CD4-positive, alpha-beta T cell treated with Interleukin-10 for 1 hour (primary cell): ENCODE measurements at regions not wholly inside any gene's neighbourhood (a gene's known extent, or its start where the extent isn't known, plus 50 kb on each side); places are given as distances from the start of the nearest gene placed in this dataset.

Experiments
- DNase-seq: peaks from one replicate; pipeline ENCODE4 v3.0.0-alpha.2; 2020

DNA sequence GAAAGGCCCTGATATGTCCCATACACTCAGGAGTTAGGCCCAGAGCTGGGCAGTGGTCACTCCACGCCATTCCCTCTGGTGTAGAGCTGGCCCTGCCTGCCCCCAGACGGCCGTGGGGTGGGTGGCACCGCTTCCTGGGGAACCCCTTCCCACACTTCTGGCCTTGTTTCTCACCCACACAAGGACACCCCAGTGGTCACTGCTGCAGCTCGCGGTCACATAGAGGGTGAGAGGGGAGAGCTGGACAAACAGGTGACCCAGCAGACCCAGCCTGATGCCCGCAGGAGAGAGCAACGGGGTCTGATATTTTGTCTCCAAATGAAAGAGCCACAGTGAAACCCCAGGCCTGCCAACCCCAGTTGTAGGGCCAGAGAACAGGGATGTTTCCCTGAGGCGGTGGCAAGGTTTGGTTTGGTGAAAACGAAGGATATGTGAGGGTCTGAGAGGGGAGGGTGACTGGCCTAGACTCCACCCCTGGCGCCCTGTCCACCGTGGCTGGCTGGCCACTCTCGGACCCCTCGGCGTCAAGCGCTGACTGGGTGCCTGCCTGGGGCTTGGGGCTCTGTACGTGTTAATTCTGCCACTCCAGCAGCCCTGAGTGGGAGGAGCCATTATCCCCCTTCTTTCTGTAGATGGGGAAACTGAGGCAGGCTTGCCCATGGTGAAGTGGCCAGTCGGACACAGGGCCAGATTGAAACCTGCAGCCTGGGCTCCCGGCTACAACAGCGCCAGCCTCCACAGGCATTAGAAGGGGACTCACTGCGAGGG, 71.0 kb upstream of the PPARA start:
- DNase-seq: no peak

DNA sequence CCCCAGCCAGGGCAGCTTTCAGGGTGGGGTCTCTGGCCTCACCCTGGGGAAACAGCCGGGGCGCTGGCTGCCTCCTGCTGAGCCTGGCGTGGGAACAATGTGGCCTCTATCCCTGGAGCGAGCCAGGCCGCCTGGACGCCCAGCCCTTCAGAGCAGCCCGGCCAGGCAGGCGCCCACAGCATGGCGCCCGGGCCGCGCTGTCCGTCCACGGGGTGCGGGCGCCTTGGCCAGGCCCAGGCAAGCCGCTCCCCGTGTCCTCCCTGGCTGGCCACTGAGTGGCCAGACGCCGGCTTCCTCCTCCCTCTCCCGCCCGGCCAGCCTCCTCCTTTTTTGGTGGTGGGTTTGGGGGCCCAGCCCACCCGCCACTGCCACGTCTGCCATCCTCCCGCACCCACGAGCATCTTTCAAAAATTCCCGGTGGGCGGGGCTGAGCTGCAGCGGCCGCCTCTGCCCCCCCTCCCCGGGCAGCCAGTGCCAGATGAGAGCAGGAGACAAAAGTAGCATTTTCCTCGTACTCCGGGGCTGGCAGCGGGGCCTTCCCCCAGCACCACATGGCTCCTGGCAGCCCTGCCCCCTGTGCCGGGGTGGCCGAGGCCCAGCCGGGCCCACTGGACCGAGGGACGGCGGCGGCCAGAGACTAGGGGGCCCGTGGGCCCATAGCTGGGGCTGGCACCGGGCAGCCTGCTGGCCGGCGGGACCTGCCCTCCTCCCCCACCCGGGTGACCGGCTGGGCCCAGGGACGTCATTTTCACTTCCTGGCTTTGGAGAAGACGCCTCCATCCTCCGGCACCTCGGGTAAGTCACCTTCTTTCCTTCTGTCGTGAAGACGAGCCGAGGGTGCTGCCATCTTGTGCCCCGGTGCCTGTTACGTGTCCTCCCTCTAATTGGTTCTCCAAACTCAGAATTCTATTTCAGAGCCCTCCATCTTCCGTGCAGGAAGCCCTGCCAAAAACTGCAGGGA, 70.2 kb upstream of the PPARA start:
- DNase-seq: no peak

DNA sequence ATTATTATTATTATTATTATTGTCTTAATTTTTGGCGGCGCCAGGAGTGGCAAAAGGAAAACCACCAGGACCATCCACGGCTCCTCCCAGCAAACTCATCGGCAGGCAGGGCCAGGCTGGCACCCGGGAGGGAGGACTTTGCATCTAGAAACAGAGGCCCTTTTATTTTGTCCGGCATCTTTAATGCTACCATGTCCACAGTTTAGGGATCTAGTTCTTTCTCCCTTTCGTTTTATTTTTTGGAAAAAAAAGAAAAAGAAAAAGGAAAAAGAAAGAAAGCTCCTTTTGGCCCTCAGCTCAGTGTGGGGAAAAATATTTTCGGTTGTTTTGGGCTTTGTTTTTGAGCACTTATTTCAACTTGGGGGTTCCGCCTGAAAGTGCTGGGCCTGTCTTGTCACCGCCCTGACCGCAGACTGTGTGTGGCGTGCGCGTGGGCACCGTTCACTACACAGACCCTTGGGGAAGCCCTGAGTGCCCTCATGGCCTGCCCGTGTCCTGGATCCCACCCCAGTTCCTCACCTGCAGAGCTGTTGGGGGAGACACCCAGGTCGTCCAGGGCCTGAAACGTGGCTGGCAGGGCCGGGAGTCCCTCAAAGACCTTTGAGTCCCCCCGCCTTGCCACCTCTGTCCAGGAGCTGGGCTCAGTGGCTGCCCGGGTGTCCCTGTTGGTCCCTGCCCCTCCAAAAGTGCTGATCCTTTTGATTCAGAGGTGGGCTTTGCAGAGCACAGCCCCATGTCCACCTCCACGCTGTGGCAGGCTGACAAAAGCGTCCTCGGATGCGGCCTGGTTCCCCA, 69.1 kb upstream of the PPARA start:
- DNase-seq: no peak

DNA sequence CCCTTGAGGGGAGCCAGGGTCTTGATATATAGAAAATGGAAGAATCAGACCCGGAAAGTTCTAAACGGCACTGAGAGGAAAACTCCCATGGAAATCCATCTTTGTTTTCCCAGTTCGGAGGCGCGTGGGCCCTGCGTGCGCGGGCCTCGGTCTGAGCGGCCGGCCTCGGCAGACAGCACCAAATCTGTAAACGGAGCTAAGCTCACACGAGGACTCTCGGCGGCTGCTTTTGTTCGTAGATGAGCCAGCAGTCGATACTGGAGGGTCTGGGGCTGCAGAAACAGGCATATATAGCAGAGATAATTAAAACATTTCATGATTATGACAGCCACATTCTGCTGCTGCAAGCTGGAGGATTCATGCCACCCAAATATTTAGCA, 68.5 kb upstream of the PPARA start:
- DNase-seq: no peak

DNA sequence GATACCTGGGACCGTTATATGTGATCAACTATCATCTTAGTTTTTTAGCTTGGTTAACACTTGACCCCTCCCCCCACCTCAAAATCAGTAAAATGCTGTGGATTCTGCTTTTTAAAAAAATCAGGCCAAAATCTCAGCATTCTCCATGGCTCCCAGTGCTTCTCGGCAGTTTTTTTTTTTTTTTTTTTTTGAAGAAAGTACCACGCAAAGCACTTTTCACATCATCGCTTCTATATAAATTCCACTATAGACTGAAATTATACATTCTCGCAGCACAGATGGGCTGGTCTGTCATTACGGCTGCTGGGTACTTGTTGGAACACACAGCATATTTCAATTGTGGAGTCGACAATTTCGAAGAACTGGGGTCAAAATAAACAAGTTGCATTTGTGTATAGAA, 67.7 kb upstream of the PPARA start:
- no peak for DNase-seq

- no peak for DNase-seq
Observed at GRCh38 chr22:46083383-46084350, 66.7 kb upstream of the PPARA start.

DNA sequence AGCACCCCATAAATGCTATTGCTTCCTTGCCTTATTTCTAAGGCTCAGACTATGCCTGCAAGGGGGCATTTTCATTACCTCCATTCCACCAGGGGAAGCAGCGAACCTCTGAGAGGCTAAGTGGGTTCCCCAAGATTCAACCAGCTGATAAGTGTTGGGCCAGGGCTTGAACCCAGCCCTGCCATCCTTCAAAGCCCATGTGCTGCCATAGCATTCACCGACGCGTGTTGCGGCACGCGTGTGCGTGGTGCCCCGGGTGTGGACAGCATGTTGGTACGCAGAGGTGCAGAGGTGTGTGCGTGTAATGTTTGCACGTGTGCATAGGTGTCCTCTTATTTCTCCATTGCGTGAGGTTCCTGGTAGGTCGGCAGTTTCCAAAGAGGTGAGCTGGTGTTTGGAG, 66.0 kb upstream of the PPARA start:
- DNase-seq: no peak

DNA sequence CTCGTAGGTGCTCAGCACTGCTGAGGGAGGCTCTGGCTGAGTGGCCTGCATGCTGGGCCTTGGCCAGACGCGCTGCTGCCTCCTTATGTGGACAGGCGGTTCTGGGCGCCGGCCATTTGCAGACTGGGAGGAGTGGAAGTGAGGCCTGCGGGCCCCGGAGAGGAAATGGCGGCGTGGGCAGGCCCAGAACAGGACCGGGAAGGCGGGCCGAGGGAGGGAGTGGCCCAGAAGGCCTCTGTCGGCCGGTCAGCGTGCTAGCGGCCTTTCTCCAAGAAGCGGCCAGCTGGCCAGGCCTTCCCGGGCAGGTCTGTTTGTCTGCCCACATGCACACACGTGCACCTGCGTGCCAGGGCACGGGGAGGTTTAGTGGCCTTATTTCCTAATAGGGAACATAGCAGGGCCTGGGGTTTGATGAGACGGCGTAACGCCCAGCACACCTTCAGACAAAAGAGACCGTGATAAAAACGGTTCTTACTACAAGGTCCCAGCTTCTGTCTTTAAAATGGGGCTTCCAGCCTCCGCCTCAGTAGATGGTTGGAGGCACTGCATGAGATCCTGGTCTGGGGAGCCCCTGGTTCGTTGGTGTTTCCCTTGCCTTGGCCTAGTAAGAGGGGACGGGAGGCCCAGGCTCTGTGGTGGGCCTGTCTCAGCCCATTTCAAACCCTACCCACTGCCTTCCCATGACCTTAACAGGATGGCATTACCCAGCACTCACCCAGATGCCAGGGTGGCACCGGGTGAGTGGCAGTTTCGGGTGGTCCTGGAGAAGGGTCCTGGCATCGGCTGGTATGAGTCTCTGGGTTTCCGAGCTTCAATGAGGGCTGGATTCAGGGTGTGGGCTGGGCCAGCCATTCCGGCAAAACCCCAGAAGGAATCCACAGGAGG, 65.1 kb upstream of the PPARA start:
- DNase-seq: no peak

GRCh38 chr22:46085828-46086576, 64.3 kb upstream of the PPARA start:
- no peak for DNase-seq

DNA sequence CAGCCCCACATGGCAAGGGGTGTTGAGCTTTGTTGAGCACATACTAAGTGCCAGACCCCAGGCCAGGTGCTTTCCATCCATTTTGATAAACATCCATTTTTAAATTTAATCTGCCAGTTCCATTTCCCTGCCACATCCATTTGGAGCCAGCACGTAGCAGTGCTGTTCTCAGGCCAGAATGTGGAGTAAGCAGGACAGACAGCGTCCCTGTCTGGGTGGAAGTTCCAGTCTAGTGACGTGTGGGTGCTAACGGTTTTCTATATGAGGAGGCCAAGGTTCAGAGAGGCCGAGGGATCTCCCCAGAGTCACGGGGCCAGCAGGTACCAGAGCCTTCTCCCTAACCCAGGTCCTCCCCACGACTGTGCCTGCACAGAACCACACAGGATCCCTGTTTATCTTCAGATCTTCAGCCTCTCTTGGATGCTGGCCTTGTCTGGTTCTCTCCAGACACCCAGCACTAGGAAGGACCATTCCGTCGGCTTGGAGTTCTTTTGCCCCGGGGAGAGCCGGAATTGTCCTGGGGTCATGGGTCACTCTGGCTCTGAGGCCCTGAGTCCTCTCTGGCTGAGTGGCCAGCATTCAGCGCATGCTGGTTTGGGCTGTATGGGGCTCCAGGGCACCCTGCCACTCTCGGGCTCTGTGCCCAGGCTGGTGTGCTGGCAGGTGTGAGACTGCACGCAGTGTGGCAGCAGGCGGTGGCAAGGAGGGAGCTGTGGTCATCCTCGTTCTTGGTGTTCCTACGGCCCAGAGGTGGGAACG, 63.6 kb upstream of the PPARA start:
- DNase-seq: no peak

GRCh38 chr22:46087336-46087690, 63.0 kb upstream of the PPARA start:
- no peak for DNase-seq

- no peak for DNase-seq
Observed at GRCh38 chr22:46087816-46088277, 62.5 kb upstream of the PPARA start.

- DNase-seq: no peak
Observed at GRCh38 chr22:46088541-46089311, 61.6 kb upstream of the PPARA start.

GRCh38 chr22:46089426-46090035, 60.8 kb upstream of the PPARA start:
- DNase-seq: no peak

DNA sequence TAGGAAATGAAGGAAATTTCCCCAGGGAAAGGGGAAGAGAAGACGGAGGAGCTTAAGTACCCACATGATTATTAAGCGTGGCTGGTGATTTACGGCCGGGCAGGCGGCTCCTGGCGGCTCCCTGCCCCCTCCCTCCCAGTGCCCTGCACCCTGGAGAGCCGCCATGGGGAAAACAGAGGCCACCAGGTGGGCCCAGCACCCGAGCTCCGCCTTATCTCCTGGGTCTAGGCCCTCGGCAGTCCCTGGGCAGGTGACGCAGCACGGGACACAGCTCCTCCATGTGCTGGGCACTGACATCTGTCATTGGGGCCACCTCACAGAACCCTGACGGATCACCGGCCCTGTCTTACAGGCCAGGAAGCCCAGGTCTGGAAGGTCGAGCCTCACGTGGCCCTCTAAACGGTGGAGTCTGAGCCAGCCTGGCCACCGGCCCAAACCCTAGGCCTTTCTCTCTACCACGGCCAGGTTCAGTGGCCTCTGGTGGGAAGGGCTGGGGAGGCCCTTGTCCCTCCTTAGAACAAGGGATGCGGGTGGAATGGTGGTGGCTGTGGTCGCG, 60.2 kb upstream of the PPARA start:
- no peak for DNase-seq

GRCh38 chr22:46090631-46091201, 59.6 kb upstream of the PPARA start:
- no peak for DNase-seq

DNA sequence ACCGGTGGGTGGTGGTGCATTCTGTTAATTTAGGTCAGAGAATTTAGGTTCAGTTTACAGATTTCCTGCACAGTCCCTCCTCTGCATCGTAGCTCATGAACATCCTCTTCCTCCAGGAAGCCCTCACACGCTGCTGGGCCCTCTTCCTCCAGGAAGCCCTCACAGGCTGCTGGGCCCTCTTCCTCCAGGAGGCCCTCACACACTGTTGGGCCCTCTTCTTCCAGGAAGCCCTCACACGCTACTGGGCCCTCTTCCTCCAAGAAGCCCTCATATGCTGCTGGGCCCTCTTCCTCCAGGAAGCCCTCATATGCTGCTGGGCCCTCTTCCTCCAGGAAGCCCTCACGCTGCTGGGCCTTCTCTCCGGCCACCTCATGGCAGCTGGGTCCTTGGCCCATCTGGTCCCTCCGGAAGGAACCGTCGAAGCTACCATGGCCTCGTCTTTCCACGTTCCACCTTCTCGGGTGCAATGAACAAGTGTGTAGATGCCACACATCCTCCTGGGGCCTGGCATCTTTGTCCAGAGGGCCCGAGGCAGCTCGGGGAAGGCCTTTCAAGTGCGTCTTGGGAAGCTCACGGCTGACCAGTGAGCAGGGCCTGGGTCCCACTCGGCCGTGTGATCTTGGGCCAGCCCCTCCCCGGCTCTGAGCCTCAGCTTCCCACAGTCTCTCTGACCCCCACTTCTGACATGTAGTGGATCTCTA, 58.9 kb upstream of the PPARA start:
- no peak for DNase-seq
